Tibial nerve (tissue), 4 donors: ENCODE measurements at regions not wholly inside any gene's neighbourhood (a gene's known extent, or its start where the extent isn't known, plus 50 kb on each side); places are given as distances from the start of the nearest gene placed in this dataset.

Experiments used
- DNase-seq, 2 donors: peaks; one replicate each; pipeline ENCODE4 v3.0.0-alpha.2; 2019; ENCODE audit warnings: low spot score in 2 of 2
- H3K27ac ChIP-seq, 4 donors: fragments of 200-600 bp; sonication (generic) in 3 of 4; one replicate each; pipeline ENCODE4 v1.5.1; 2017 to 2019; ENCODE audit warnings: mild to moderate bottlenecking in 1 of 4
- H3K27me3 ChIP-seq, 2 donors: fragments of 200-600 bp; sonication (generic) in 1 of 2; one replicate each; pipeline versions ENCODE4 v1.5.1 to v1.6.0; 2017 to 2019
- H3K36me3 ChIP-seq, 3 donors: fragments of 200-600 bp; sonication (generic); one replicate each; pipeline ENCODE4 v1.5.1; 2018 to 2019
- H3K4me1 ChIP-seq, 4 donors: fragments of 200-600 bp; sonication (generic) in 3 of 4; one replicate each; pipeline ENCODE4 v1.5.1; 2017 to 2019
- H3K4me3 ChIP-seq, 4 donors: fragments of 200-600 bp; sonication (generic) in 3 of 4; one replicate each; pipeline ENCODE4 v1.5.1; 2017 to 2019; ENCODE audit warnings: mild to moderate bottlenecking in 1 of 4, moderate library complexity in 1 of 4
- H3K9me3 ChIP-seq, 4 donors: fragments of 200-600 bp; sonication (generic) in 3 of 4; one replicate each; pipeline ENCODE4 v1.5.1; 2017 to 2019
- CTCF ChIP-seq, 5 experiments: fragments of 200-600 bp in 3 of 5; fragments of 450-650 bp in 2 of 5; sonication (generic) in 3 of 5; IDR thresholded peaks; one replicate each; pipeline ENCODE4 v1.5.1; 2016 to 2019; ENCODE audit warnings: antibody characterized with exemption in 5 of 5, mild to moderate bottlenecking in 3 of 5, moderate library complexity in 2 of 5
- EP300 ChIP-seq, 2 donors: sonication (generic); formaldehyde crosslinking; IDR thresholded peaks; one replicate each; pipeline ENCODE4 v1.6.1; 2017; ENCODE audit warnings: antibody characterized with exemption in 2 of 2, mild to moderate bottlenecking in 1 of 2
- POLR2A ChIP-seq, 2 donors: fragments of 450-650 bp; IDR thresholded peaks; one replicate each; pipeline ENCODE4 v1.6.1; 2017; ENCODE audit warnings: antibody characterized with exemption in 2 of 2, mild to moderate bottlenecking in 2 of 2, moderate library complexity in 2 of 2
- WGBS, 2 donors: methylation state at CpG; one replicate each; pipeline ENCODE4 v1.1.5; 2018; 5-methylcytosine and 5-hydroxymethylcytosine counted together

- Histone ChIP-seq H3K27ac (no peak overlapping the region), H3K27me3 (no peaks in the 10 kb centered on the region), H3K9me3 (no peaks in the 10 kb centered on the region), H3K4me1 (no peaks in the 10 kb centered on the region), H3K36me3 (no peaks in the 10 kb centered on the region), H3K4me3 (no peak overlapping the region)
- no peak for DNase-seq
- TF ChIP-seq EP300 (IDR thresholded peaks at IDR 0.05) (no peak), CTCF (IDR thresholded peaks at IDR 0.05) (no peak), POLR2A (IDR thresholded peaks at IDR 0.05) (no peak)
Observed at GRCh38 chr13:82698383-82698782, 1183.9 kb downstream of the SLITRK1 start.

GRCh38 chr13:82693607-82694006, 1188.7 kb downstream of the SLITRK1 start:
- H3K9me3 ChIP-seq, result no peaks in the 10 kb centered on the region
- H3K4me3 ChIP-seq, result no peak overlapping the region
- H3K36me3 ChIP-seq, result no peaks in the 10 kb centered on the region
- H3K4me1 ChIP-seq, result no peaks in the 10 kb centered on the region
- 89 to 100% methylated on average over 1 of the region's 1 CpG for WGBS, 2 donors
- no peak overlapping the region for H3K27ac ChIP-seq
- DNase-seq, result no peak
- no peaks in the 10 kb centered on the region for H3K27me3 ChIP-seq
- TF ChIP-seq EP300 (IDR thresholded peaks at IDR 0.05) (no peak), CTCF (IDR thresholded peaks at IDR 0.05) (no peak), POLR2A (IDR thresholded peaks at IDR 0.05) (no peak)

GRCh38 chr13:82688400-82688994, 1193.8 kb downstream of the SLITRK1 start:
- H3K27me3 ChIP-seq, result no peaks in the 10 kb centered on the region
- H3K27ac ChIP-seq, result peak overlapping the region in 1 of 4 donors; percentile 34
- 22 to 37% methylated on average over 2 of the region's 2 CpGs for WGBS, 2 donors
- H3K4me1 ChIP-seq, result peaks cover 0 to 6% (median 0%) of the 10 kb centered on the region in 4 donors
- H3K4me3 ChIP-seq, result peak overlapping the region; percentile 0 to 36 (median 22)
- no peaks in the 10 kb centered on the region for H3K36me3 ChIP-seq
- no peak for DNase-seq
- TF ChIP-seq POLR2A (IDR thresholded peaks at IDR 0.05) (no peak), EP300 (IDR thresholded peaks at IDR 0.05) (no peak), CTCF (IDR thresholded peaks at IDR 0.05) (no peak)
- H3K9me3 ChIP-seq, result no peaks in the 10 kb centered on the region

- TF ChIP-seq POLR2A (IDR thresholded peaks at IDR 0.05) (no peak), CTCF (IDR thresholded peaks at IDR 0.05) (no peak), EP300 (IDR thresholded peaks at IDR 0.05) (no peak)
- H3K4me3 ChIP-seq, result peak overlapping the region in 2 of 4 donors; percentile 9 to 36
- no peak for DNase-seq
- H3K27ac ChIP-seq, result no peak overlapping the region
- peaks cover 0 to 6% (median 0%) of the 10 kb centered on the region in 4 donors for H3K4me1 ChIP-seq
- no peaks in the 10 kb centered on the region for H3K9me3 ChIP-seq
- H3K36me3 ChIP-seq, result no peaks in the 10 kb centered on the region
- H3K27me3 ChIP-seq, result no peaks in the 10 kb centered on the region
Observed at GRCh38 chr13:82687884-82688283, 1194.4 kb downstream of the SLITRK1 start.

GRCh38 chr13:82681535-82681934, 1200.7 kb downstream of the SLITRK1 start:
- Histone ChIP-seq H3K36me3 (no peaks in the 10 kb centered on the region), H3K4me3 (no peak overlapping the region), H3K27ac (no peak overlapping the region), H3K27me3 (no peaks in the 10 kb centered on the region), H3K9me3 (no peaks in the 10 kb centered on the region), H3K4me1 (no peaks in the 10 kb centered on the region)
- DNase-seq, result no peak
- no peak for TF ChIP-seq POLR2A (IDR thresholded peaks at IDR 0.05)
- TF ChIP-seq CTCF (IDR thresholded peaks at IDR 0.05), result no peak
- TF ChIP-seq EP300 (IDR thresholded peaks at IDR 0.05), result no peak
- 64 to 83% methylated on average over 4 of the region's 4 CpGs for WGBS, 2 donors
